Liver (tissue), 8 donors: ENCODE measurements at regions not wholly inside any gene's neighbourhood (a gene's known extent, or its start where the extent isn't known, plus 50 kb on each side); places are given as distances from the start of the nearest gene placed in this dataset.

Experiments
- DNase-seq: peaks from one replicate; pipeline ENCODE4 v3.0.0-alpha.2; 2017; ENCODE audit warnings: low spot score
- H3K27ac ChIP-seq, 2 donors: one replicate each; pipeline ENCODE4 v1.7.0; 2013; ENCODE audit warnings: inconsistent platforms in 2 of 2, low read length in 2 of 2, control low read depth in 1 of 2, low read depth in 1 of 2, mild to moderate bottlenecking in 1 of 2
- H3K27me3 ChIP-seq, 4 donors: one replicate each; pipeline versions ENCODE4 v1.6.1 to v1.7.0; 2013; ENCODE audit warnings: low read length in 3 of 4, inconsistent platforms in 1 of 4, mild to moderate bottlenecking in 1 of 4, moderate library complexity in 1 of 4; ENCODE audit not compliant: control insufficient read depth in 4 of 4, insufficient read depth in 4 of 4
- H3K36me3 ChIP-seq, 4 donors: one replicate each; pipeline versions ENCODE4 v1.6.1 to v1.7.0; 2013; ENCODE audit warnings: low read length in 3 of 4, mild to moderate bottlenecking in 3 of 4, low read depth in 1 of 4, moderate library complexity in 1 of 4; ENCODE audit not compliant: control insufficient read depth in 4 of 4, insufficient read depth in 3 of 4
- H3K4me1 ChIP-seq, 4 donors: one replicate each; pipeline versions ENCODE4 v1.6.1 to v1.7.0; 2013; ENCODE audit warnings: low read length in 3 of 4, mild to moderate bottlenecking in 3 of 4, moderate library complexity in 1 of 4; ENCODE audit not compliant: control insufficient read depth in 4 of 4, insufficient read depth in 4 of 4
- H3K4me3 ChIP-seq, 3 donors: one replicate each; pipeline versions ENCODE4 v1.6.1 to v1.7.0; 2013; ENCODE audit warnings: low read length in 3 of 3, control low read depth in 1 of 3, low read depth in 1 of 3, mild to moderate bottlenecking in 1 of 3
- H3K9ac ChIP-seq, 2 donors: one replicate each; pipeline ENCODE4 v1.7.0; 2013; ENCODE audit warnings: low read length in 2 of 2, mild to moderate bottlenecking in 2 of 2, moderate library complexity in 2 of 2, control low read depth in 1 of 2, low read depth in 1 of 2
- H3K9me3 ChIP-seq, 4 donors: one replicate each; pipeline versions ENCODE4 v1.6.1 to v1.7.0; 2013; ENCODE audit warnings: low read length in 3 of 4; ENCODE audit not compliant: control insufficient read depth in 4 of 4
- ATF3 ChIP-seq: IDR thresholded peaks from 2 replicates; pipeline ENCODE4 v1.6.1; 2016; ENCODE audit warnings: antibody characterized with exemption
- CTCF ChIP-seq: fragments of 150-350 bp; IDR thresholded peaks from 2 replicates; pipeline ENCODE4 v1.5.1; 2017; ENCODE audit warnings: improper control_type of control experiment, low read depth, low read length; ENCODE audit not compliant: missing input control
- EGR1 ChIP-seq, 2 donors: IDR thresholded peaks; 2 replicates each; pipeline ENCODE4 v1.6.1; 2016 to 2018; ENCODE audit warnings: antibody characterized with exemption in 2 of 2, low read depth in 2 of 2
- FOXA1 ChIP-seq: IDR thresholded peaks from 2 replicates; pipeline ENCODE4 v1.6.1; 2016; ENCODE audit warnings: antibody characterized with exemption
- FOXA2 ChIP-seq: IDR thresholded peaks from 2 replicates; pipeline ENCODE4 v1.6.1; 2016; ENCODE audit warnings: antibody characterized with exemption
- GABPA ChIP-seq, 2 donors: IDR thresholded peaks in 1 of 2; conservative IDR thresholded peaks in 1 of 2; 2 replicates each; pipeline ENCODE4 v1.6.1; 2016; ENCODE audit warnings: antibody characterized with exemption in 2 of 2, mild to moderate bottlenecking in 1 of 2, moderate library complexity in 1 of 2
- HNF4A ChIP-seq, 2 donors: conservative IDR thresholded peaks; 2 replicates each; pipeline ENCODE4 v1.6.1; 2016; ENCODE audit warnings: antibody characterized with exemption in 2 of 2, mild to moderate bottlenecking in 2 of 2
- HNF4G ChIP-seq: IDR thresholded peaks from 2 replicates; pipeline ENCODE4 v1.6.1; 2016; ENCODE audit warnings: antibody characterized with exemption
- JUND ChIP-seq, 2 donors: IDR thresholded peaks; 2 replicates each; pipeline ENCODE4 v1.6.1; 2016; ENCODE audit warnings: antibody characterized with exemption in 2 of 2
- MAX ChIP-seq: IDR thresholded peaks from 2 replicates; pipeline ENCODE4 v1.6.1; 2016; ENCODE audit warnings: antibody characterized with exemption
- NR2F2 ChIP-seq: IDR thresholded peaks from 2 replicates; pipeline ENCODE4 v1.6.1; 2016; ENCODE audit warnings: antibody characterized with exemption
- RAD21 ChIP-seq, 2 donors: IDR thresholded peaks; 2 replicates each; pipeline ENCODE4 v1.6.1; 2016; ENCODE audit warnings: antibody characterized with exemption in 2 of 2, mild to moderate bottlenecking in 2 of 2
- REST ChIP-seq: IDR thresholded peaks from 2 replicates; pipeline ENCODE4 v1.6.1; 2016; ENCODE audit warnings: antibody characterized with exemption, mild to moderate bottlenecking
- RXRA ChIP-seq, 2 donors: IDR thresholded peaks; 2 replicates each; pipeline ENCODE4 v1.6.1; 2017 to 2018; ENCODE audit warnings: antibody characterized with exemption in 2 of 2, mild to moderate bottlenecking in 1 of 2
- SP1 ChIP-seq: IDR thresholded peaks from 2 replicates; pipeline ENCODE4 v1.6.1; 2018; ENCODE audit warnings: antibody characterized with exemption, mild to moderate bottlenecking
- TAF1 ChIP-seq: conservative IDR thresholded peaks from 2 replicates; pipeline ENCODE4 v1.6.1; 2016; ENCODE audit warnings: antibody characterized with exemption, mild to moderate bottlenecking
- YY1 ChIP-seq: IDR thresholded peaks from 2 replicates; pipeline ENCODE4 v1.6.1; 2016; ENCODE audit warnings: antibody characterized with exemption, mild to moderate bottlenecking
- ZBTB33 ChIP-seq: IDR thresholded peaks from 2 replicates; pipeline ENCODE4 v1.6.1; 2016; ENCODE audit warnings: antibody characterized with exemption
- WGBS: extraction: QIAGEN DNeasy Blood & Tissue Kit; methylation state at CpG from one replicate; pipeline ENCODE4 v1.1.7; 2013; 5-methylcytosine and 5-hydroxymethylcytosine counted together
- donor health status: healthy.
- donor health status: healthy.
- donor health status: healthy.
- donor health status: healthy.
- donor health status: healthy.

GRCh38 chr2:4831751-4832150, 860.4 kb upstream of the SOX11 start:
- no peak for TF ChIP-seq HNF4G
- no peak for TF ChIP-seq CTCF
- TF ChIP-seq MAX, result no peak
- no peak for TF ChIP-seq GABPA (IDR thresholded peaks at IDR 0.05 in 1 of 2, conservative IDR thresholded peaks at IDR 0.05 in 1 of 2)
- no peak for TF ChIP-seq RXRA (IDR thresholded peaks at IDR 0.05)
- TF ChIP-seq NR2F2, result no peak
- TF ChIP-seq ATF3, result no peak
- no peak for TF ChIP-seq RAD21 (IDR thresholded peaks at IDR 0.05)
- TF ChIP-seq YY1, result no peak
- Histone ChIP-seq H3K27me3 (no peaks in the 10 kb centered on the region), H3K36me3 (no peaks in the 10 kb centered on the region), H3K9ac (no peak overlapping the region), H3K9me3 (peaks cover 0 to 2% (median 0%) of the 10 kb centered on the region in 4 donors), H3K4me1 (no peaks in the 10 kb centered on the region), H3K27ac (no peak overlapping the region), H3K4me3 (no peak overlapping the region)
- DNase-seq, result no peak

- Histone ChIP-seq H3K27me3 (no peaks in the 10 kb centered on the region), H3K4me1 (no peaks in the 10 kb centered on the region), H3K36me3 (no peaks in the 10 kb centered on the region), H3K9ac (no peak overlapping the region), H3K27ac (no peak overlapping the region), H3K9me3 (peaks cover 0 to 2% (median 0%) of the 10 kb centered on the region in 4 donors), H3K4me3 (no peak overlapping the region)
- no peak for TF ChIP-seq YY1
- no peak for TF ChIP-seq REST
- no peak for TF ChIP-seq FOXA1
- no peak for TF ChIP-seq MAX
- TF ChIP-seq ATF3, result no peak
- no peak for TF ChIP-seq HNF4G
- no peak for TF ChIP-seq HNF4A (conservative IDR thresholded peaks at IDR 0.05)
- TF ChIP-seq RXRA (IDR thresholded peaks at IDR 0.05), result no peak
- no peak for TF ChIP-seq JUND (IDR thresholded peaks at IDR 0.05)
- TF ChIP-seq TAF1, result no peak
- TF ChIP-seq RAD21 (IDR thresholded peaks at IDR 0.05), result no peak
- TF ChIP-seq GABPA (IDR thresholded peaks at IDR 0.05 in 1 of 2, conservative IDR thresholded peaks at IDR 0.05 in 1 of 2), result no peak
- TF ChIP-seq EGR1 (IDR thresholded peaks at IDR 0.05; ENCODE audit: low read depth in 2 of 2), result no peak
- no peak for TF ChIP-seq FOXA2
- no peak for TF ChIP-seq NR2F2
- no peak for TF ChIP-seq ZBTB33
- no peak for TF ChIP-seq CTCF
- TF ChIP-seq SP1, result no peak
- no peak for DNase-seq
- 67% methylated on average over 5 of the region's 5 CpGs for WGBS
These were observed 859.5 kb upstream of the SOX11 start for GRCh38 chr2:4832642-4833041.
